Panc1 (cell line): ENCODE measurements at regions not wholly inside any gene's neighbourhood (a gene's known extent, or its start where the extent isn't known, plus 50 kb on each side); places are given as distances from the start of the nearest gene placed in this dataset.

ENCODE experiments used
- POLR2AphosphoS5 ChIP-seq: IDR thresholded peaks from 2 replicates; pipeline ENCODE4 v1.6.1; 2012; ENCODE audit warnings: mild to moderate bottlenecking, low read depth, low read length, moderate library complexity
- TF ChIP-seq, protein P1 (sequence below): fragments of 450-650 bp; IDR thresholded peaks from 2 replicates; pipeline ENCODE4 v1.5.1; 2017; ENCODE audit warnings: mild to moderate bottlenecking
- TF ChIP-seq, protein P2 (sequence below), 2 experiments: IDR thresholded peaks; 2 replicates each; pipeline ENCODE4 v1.6.1; 2011 to 2012; ENCODE audit warnings: low read depth in 2 of 2, control low read depth in 1 of 2, low read length in 1 of 2, mild to moderate bottlenecking in 1 of 2, moderate library complexity in 1 of 2; ENCODE audit not compliant: insufficient read depth in 1 of 2

DNA sequence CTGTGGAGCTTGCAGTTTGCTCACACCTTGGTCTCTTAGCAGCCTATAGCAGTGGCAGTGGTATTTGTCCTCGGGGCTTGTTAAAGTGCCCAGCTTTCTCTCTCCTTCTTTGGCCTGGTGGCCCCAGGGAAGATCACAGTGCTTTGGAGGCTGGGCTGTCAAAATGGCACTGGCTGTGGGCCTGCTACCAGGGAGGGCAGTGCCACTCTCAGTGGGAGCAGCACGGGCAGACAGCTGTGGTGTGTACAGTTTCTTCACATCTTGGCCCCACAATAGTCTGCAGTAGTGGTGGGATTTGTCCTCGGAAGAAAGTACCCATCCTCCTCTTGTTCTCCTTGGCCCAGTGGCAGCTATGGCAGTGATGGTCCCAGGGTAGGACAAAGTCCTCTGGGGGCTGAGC lies 164.4 kb upstream of the GORAB start:
- TF ChIP-seq, protein P1, sequence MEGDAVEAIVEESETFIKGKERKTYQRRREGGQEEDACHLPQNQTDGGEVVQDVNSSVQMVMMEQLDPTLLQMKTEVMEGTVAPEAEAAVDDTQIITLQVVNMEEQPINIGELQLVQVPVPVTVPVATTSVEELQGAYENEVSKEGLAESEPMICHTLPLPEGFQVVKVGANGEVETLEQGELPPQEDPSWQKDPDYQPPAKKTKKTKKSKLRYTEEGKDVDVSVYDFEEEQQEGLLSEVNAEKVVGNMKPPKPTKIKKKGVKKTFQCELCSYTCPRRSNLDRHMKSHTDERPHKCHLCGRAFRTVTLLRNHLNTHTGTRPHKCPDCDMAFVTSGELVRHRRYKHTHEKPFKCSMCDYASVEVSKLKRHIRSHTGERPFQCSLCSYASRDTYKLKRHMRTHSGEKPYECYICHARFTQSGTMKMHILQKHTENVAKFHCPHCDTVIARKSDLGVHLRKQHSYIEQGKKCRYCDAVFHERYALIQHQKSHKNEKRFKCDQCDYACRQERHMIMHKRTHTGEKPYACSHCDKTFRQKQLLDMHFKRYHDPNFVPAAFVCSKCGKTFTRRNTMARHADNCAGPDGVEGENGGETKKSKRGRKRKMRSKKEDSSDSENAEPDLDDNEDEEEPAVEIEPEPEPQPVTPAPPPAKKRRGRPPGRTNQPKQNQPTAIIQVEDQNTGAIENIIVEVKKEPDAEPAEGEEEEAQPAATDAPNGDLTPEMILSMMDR, result no peak
- TF ChIP-seq, protein P2, sequence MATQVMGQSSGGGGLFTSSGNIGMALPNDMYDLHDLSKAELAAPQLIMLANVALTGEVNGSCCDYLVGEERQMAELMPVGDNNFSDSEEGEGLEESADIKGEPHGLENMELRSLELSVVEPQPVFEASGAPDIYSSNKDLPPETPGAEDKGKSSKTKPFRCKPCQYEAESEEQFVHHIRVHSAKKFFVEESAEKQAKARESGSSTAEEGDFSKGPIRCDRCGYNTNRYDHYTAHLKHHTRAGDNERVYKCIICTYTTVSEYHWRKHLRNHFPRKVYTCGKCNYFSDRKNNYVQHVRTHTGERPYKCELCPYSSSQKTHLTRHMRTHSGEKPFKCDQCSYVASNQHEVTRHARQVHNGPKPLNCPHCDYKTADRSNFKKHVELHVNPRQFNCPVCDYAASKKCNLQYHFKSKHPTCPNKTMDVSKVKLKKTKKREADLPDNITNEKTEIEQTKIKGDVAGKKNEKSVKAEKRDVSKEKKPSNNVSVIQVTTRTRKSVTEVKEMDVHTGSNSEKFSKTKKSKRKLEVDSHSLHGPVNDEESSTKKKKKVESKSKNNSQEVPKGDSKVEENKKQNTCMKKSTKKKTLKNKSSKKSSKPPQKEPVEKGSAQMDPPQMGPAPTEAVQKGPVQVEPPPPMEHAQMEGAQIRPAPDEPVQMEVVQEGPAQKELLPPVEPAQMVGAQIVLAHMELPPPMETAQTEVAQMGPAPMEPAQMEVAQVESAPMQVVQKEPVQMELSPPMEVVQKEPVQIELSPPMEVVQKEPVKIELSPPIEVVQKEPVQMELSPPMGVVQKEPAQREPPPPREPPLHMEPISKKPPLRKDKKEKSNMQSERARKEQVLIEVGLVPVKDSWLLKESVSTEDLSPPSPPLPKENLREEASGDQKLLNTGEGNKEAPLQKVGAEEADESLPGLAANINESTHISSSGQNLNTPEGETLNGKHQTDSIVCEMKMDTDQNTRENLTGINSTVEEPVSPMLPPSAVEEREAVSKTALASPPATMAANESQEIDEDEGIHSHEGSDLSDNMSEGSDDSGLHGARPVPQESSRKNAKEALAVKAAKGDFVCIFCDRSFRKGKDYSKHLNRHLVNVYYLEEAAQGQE (IDR thresholded peaks at IDR 0.05; ENCODE audit: insufficient read depth in 1 of 2, low read depth in 2 of 2, low read length in 1 of 2), result no peak
- TF ChIP-seq POLR2AphosphoS5, result no peak
